ENCODE measurements at regions not wholly inside any gene's neighbourhood (a gene's known extent, or its start where the extent isn't known, plus 50 kb on each side); places are given as distances from the start of the nearest gene placed in this dataset.

DNA sequence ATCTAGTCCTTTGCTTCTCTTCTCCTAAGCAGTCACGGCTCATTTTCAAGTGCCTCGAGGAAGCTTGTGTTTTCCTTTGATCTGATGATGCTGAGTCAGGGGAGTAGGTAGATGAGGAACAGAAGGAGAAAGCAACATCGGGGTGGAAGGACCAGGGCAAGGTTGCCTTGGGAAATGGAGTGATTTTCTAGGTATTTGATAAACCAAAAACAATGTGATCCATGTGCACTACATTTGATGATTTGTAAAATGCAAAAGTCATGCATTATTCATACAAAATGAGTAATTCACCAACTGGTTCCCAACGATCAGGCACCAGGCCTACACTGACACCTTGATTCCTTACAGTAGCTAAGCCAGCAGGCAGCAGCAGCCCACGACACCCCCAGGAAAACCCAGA is 205.3 kb downstream of the ANAPC1 start:
- TF ChIP-seq ZNF274 (IDR thresholded peaks at IDR 0.05; ENCODE audit: low read depth, low read length) (no peak), YY1 (IDR thresholded peaks at IDR 0.05; ENCODE audit: insufficient read depth, insufficient read length) (no peak), SUZ12 (IDR thresholded peaks at IDR 0.05; ENCODE audit: extremely low read depth, insufficient read depth, insufficient read length) (no peak)

All from NT2/D1 (cell line).